ENCODE measurements at regions not wholly inside any gene's neighbourhood (a gene's known extent, or its start where the extent isn't known, plus 50 kb on each side); places are given as distances from the start of the nearest gene placed in this dataset.
"Not testable (repeated sequence)": the region's sequence is repeated elsewhere in the genome, so short reads cannot be mapped to it uniquely, and the experiment has no call there.

DNA sequence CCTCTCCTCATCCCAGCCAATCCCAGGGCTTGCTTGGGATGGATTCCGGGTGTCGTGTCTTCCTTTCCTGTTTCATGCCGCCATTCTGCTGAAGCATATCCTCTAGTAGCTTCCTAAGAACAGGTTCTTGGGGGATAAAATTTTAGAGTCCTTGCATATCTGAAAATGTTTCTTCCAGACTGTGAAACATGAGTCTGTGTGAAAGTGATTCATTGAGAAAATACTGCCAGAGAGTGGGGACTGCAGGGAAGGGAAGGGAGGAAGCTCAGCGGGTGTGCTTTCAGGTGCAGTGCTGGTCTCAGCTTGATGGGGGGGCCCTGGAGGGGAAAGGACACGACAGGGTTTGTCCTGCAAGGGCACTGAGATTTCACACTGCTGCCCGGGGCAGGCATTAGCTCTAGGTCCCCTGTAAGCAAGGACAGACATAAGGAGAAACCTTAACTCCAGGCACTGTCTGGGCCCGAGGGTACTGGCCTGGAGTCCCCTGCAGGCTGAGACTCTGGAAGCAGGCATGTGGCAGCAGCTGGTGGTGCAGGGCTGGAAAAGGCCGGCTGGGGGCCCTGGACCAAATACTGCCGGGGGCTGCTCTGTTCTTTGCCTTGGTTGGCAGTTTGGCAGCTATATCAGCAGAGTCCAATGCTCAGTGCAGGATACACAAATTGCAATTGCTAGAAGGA is 97.6 kb upstream of the HS6ST1 start:
- Histone ChIP-seq H3K4me1 (ENCODE audit: low read length) (no peaks in the 10 kb centered on the region), H3K27me3 (ENCODE audit: low read depth, low read length) (no peaks in the 10 kb centered on the region), H3K9me3 (ENCODE audit: insufficient read depth, low read length) (no peaks in the 10 kb centered on the region), H3K9ac (ENCODE audit: low read length) (no peak overlapping the region), H2AFZ (ENCODE audit: low read depth, low read length) (no peak overlapping the region), H3K79me2 (ENCODE audit: low read length) (no peaks in the 10 kb centered on the region), H3K36me3 (replicated peaks; ENCODE audit: low read depth, low read length) (no peaks in the 10 kb centered on the region), H4K20me1 (ENCODE audit: insufficient read depth, low read length) (no peaks in the 10 kb centered on the region), H3K4me2 (ENCODE audit: low read length) (no peak overlapping the region), H3K4me3 (ENCODE audit: low read length) (no peak overlapping the region), H3K27ac (ENCODE audit: low read length) (no peak overlapping the region)
- no peak for TF ChIP-seq EZH2phosphoT487 (IDR thresholded peaks at IDR 0.05; ENCODE audit: low read depth)
- TF ChIP-seq, protein P1, sequence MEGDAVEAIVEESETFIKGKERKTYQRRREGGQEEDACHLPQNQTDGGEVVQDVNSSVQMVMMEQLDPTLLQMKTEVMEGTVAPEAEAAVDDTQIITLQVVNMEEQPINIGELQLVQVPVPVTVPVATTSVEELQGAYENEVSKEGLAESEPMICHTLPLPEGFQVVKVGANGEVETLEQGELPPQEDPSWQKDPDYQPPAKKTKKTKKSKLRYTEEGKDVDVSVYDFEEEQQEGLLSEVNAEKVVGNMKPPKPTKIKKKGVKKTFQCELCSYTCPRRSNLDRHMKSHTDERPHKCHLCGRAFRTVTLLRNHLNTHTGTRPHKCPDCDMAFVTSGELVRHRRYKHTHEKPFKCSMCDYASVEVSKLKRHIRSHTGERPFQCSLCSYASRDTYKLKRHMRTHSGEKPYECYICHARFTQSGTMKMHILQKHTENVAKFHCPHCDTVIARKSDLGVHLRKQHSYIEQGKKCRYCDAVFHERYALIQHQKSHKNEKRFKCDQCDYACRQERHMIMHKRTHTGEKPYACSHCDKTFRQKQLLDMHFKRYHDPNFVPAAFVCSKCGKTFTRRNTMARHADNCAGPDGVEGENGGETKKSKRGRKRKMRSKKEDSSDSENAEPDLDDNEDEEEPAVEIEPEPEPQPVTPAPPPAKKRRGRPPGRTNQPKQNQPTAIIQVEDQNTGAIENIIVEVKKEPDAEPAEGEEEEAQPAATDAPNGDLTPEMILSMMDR (IDR thresholded peaks at IDR 0.05; ENCODE audit: low read depth, low read length) = no peak

DNA sequence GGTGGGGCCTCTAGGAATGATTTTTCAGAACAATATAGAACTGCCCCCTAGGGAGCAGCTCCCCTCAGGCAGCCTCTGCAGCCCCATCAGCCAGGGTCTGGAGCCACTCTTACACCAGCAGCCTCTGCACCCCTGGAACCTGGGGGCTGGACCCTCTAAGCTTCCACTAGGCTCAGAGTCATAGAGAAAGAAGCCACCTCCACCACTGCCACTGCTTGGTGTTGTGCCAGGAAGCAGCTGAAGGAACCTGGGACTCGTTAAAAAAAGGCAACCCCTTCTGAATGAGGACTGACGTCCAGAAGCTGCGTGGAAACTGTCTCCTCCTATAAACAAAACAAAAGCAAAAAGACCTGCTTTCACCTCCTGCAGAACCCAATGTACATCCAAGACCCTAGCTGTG is 98.1 kb upstream of the HS6ST1 start:
- no peak for TF ChIP-seq EZH2phosphoT487 (IDR thresholded peaks at IDR 0.05; ENCODE audit: low read depth)
- TF ChIP-seq, protein P1 (IDR thresholded peaks at IDR 0.05; ENCODE audit: low read depth, low read length) = no peak
- H3K4me2 ChIP-seq (ENCODE audit: low read length) = no peak overlapping the region
- no peaks in the 10 kb centered on the region for H4K20me1 ChIP-seq (ENCODE audit: insufficient read depth, low read length)
- no peaks in the 10 kb centered on the region for H3K4me1 ChIP-seq (ENCODE audit: low read length)
- no peak overlapping the region for H2AFZ ChIP-seq (ENCODE audit: low read depth, low read length)
- H3K4me3 ChIP-seq (ENCODE audit: low read length) = no peak overlapping the region
- no peaks in the 10 kb centered on the region for H3K79me2 ChIP-seq (ENCODE audit: low read length)
- no peaks in the 10 kb centered on the region for H3K27me3 ChIP-seq (ENCODE audit: low read depth, low read length)
- H3K36me3 ChIP-seq (replicated peaks; ENCODE audit: low read depth, low read length) = no peaks in the 10 kb centered on the region
- H3K9me3 ChIP-seq (ENCODE audit: insufficient read depth, low read length) = no peaks in the 10 kb centered on the region
- no peak overlapping the region for H3K27ac ChIP-seq (ENCODE audit: low read length)
- H3K9ac ChIP-seq (ENCODE audit: low read length) = no peak overlapping the region

DNA sequence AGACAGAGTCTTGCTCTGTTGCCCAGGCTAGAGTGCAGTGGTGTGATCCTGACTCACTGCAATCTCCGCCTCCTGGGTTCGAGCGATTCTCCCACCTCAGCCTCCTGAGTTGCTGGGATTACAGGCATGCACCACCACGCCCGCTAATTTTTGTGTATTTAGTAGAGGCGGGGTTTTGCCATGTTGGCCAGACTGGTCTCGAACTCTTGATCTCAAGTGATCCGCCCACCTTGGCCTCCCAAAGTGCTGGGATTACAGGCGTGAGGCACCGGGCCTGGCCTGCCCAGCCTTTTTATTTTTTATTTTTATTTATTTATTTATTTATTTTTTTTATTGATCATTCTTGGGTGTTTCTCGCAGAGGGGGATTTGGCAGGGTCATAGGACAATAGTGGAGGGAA is 98.6 kb upstream of the HS6ST1 start:
- not testable (repeated sequence) for H3K27me3 ChIP-seq (ENCODE audit: low read depth, low read length); H3K27ac ChIP-seq (ENCODE audit: low read length); H3K79me2 ChIP-seq (ENCODE audit: low read length); H4K20me1 ChIP-seq (ENCODE audit: insufficient read depth, low read length); H3K9ac ChIP-seq (ENCODE audit: low read length); H3K9me3 ChIP-seq (ENCODE audit: insufficient read depth, low read length); H2AFZ ChIP-seq (ENCODE audit: low read depth, low read length); H3K36me3 ChIP-seq (replicated peaks; ENCODE audit: low read depth, low read length); H3K4me1 ChIP-seq (ENCODE audit: low read length); H3K4me3 ChIP-seq (ENCODE audit: low read length); H3K4me2 ChIP-seq (ENCODE audit: low read length)

DNA sequence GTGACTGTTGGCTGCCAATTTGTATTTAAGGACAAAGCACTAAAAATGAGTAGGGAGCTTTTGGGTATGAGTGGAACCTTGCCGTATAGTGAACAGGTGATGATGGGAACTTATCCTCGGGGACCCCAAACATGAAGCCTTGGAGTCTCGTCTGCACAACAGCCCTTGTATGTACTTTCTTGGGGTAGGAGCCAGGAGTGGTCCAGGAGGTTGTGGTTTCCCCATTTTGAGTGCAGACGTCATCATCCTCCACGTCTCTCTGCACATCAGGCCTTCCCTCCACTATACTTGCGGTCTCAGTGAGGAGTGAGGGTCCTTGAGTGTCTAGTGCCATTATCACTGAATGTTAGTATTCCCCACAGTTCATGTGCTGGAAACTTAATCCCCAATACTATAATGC is 101.5 kb upstream of the HS6ST1 start:
- Histone ChIP-seq H3K9me3 (ENCODE audit: insufficient read depth, low read length) (no peaks in the 10 kb centered on the region), H3K4me1 (ENCODE audit: low read length) (no peaks in the 10 kb centered on the region), H4K20me1 (ENCODE audit: insufficient read depth, low read length) (no peaks in the 10 kb centered on the region), H3K9ac (ENCODE audit: low read length) (no peak overlapping the region), H3K4me3 (ENCODE audit: low read length) (no peak overlapping the region), H3K79me2 (ENCODE audit: low read length) (no peaks in the 10 kb centered on the region), H3K4me2 (ENCODE audit: low read length) (no peak overlapping the region), H3K27ac (ENCODE audit: low read length) (no peak overlapping the region), H3K27me3 (ENCODE audit: low read depth, low read length) (peaks cover 25% of the 10 kb centered on the region; the same call in 1 of the 2 replicates), H2AFZ (ENCODE audit: low read depth, low read length) (no peak overlapping the region), H3K36me3 (replicated peaks; ENCODE audit: low read depth, low read length) (no peaks in the 10 kb centered on the region)
- no peak for TF ChIP-seq EZH2phosphoT487 (IDR thresholded peaks at IDR 0.05; ENCODE audit: low read depth)
- TF ChIP-seq, protein P1 (IDR thresholded peaks at IDR 0.05; ENCODE audit: low read depth, low read length) = no peak
